Smooth muscle cell (in vitro differentiated cells): ENCODE measurements at regions not wholly inside any gene's neighbourhood (a gene's known extent, or its start where the extent isn't known, plus 50 kb on each side); places are given as distances from the start of the nearest gene placed in this dataset.

Source experiments
- DNase-seq: peaks from one replicate; lab custom pipeline; 2025; ENCODE audit not compliant: unreplicated experiment; lab: John Stamatoyannopoulos, UW
- H2AFZ ChIP-seq: fragments of 200-600 bp; sonication (generic); 2 replicates; pipeline ENCODE4 v1.6.0; 2016; ENCODE audit warnings: antibody characterized with exemption, low read depth, mild to moderate bottlenecking
- H3F3A ChIP-seq: fragments of 200-600 bp; sonication (generic); 2 replicates; pipeline ENCODE4 v1.6.0; 2017; ENCODE audit warnings: antibody characterized with exemption, low read depth
- H3K27ac ChIP-seq: fragments of 200-600 bp; sonication (generic); 2 replicates; pipeline ENCODE4 v1.5.1; 2016; ENCODE audit warnings: low read depth, mild to moderate bottlenecking
- H3K27me3 ChIP-seq: fragments of 200-600 bp; sonication (generic); 2 replicates; pipeline ENCODE4 v1.6.1; 2016; ENCODE audit warnings: low read depth, mild to moderate bottlenecking
- H3K36me3 ChIP-seq: fragments of 200-600 bp; sonication (generic); 2 replicates; pipeline ENCODE4 v1.5.1; 2016; ENCODE audit warnings: low read depth
- H3K4me1 ChIP-seq: fragments of 200-600 bp; sonication (generic); 2 replicates; pipeline ENCODE4 v1.5.1; 2016; ENCODE audit warnings: low read depth
- H3K4me2 ChIP-seq: fragments of 200-600 bp; sonication (generic); 2 replicates; pipeline ENCODE4 v1.6.0; 2016; ENCODE audit warnings: mild to moderate bottlenecking
- H3K4me3 ChIP-seq: fragments of 200-600 bp; sonication (generic); 2 replicates; pipeline ENCODE4 v1.5.1; 2016; ENCODE audit warnings: mild to moderate bottlenecking
- H3K79me2 ChIP-seq: fragments of 200-600 bp; sonication (generic); 2 replicates; pipeline ENCODE4 v1.6.0; 2016; ENCODE audit warnings: low read depth, mild to moderate bottlenecking
- H3K9ac ChIP-seq: fragments of 200-600 bp; sonication (generic); 2 replicates; pipeline ENCODE4 v1.6.0; 2016; ENCODE audit warnings: low read depth
- H3K9me3 ChIP-seq: fragments of 200-600 bp; sonication (generic); replicated peaks from 2 replicates; pipeline ENCODE4 v1.5.1; 2016; ENCODE audit warnings: low read depth
- H4K20me1 ChIP-seq: fragments of 200-600 bp; sonication (generic); 2 replicates; pipeline ENCODE4 v1.6.0; 2016; ENCODE audit warnings: low read depth
- WGBS: methylation state at CpG from one replicate; pipeline ENCODE4 v1.1.7; 2016; ENCODE audit warnings: low lambda C conversion rate; 5-methylcytosine and 5-hydroxymethylcytosine counted together
- TF ChIP-seq, protein P1 (sequence below): fragments of 200-600 bp; sonication (generic); IDR thresholded peaks from 2 replicates; pipeline ENCODE4 v1.5.1; 2017; ENCODE audit warnings: borderline replicate concordance, mild to moderate bottlenecking, antibody characterized with exemption; ENCODE audit not compliant: insufficient read depth, poor library complexity, severe bottlenecking

DNA sequence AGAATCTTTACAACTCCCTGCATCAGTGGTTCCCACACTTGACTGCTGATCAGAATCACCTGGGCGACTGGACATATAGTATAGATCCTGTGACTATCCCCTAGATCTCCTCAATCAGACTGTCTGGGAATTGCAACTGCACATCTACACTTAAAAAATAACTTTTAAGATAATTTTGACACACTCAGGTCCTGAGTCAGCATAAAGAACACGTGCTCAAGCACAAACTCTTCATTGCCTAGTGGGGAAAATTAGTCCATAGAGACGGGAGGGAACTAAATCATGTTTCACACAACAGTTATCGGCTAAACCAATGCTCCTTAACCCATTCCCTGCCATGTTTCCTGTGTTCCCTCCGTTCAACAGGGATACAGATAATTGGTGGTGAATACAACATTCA lies 243.5 kb upstream of the FGF13 start:
- H2AFZ ChIP-seq: no peak overlapping the region
- 59% methylated on average over 5 of the region's 5 CpGs for WGBS
- H3K9me3 ChIP-seq: peaks cover 4% of the 10 kb centered on the region
- no peak overlapping the region for H3K4me2 ChIP-seq
- no peak overlapping the region for H3K9ac ChIP-seq
- no peaks in the 10 kb centered on the region for H4K20me1 ChIP-seq
- no peak overlapping the region for H3K27ac ChIP-seq
- H3K27me3 ChIP-seq: no peaks in the 10 kb centered on the region
- DNase-seq: no peak
- H3K4me3 ChIP-seq: no peak overlapping the region
- no peaks in the 10 kb centered on the region for H3F3A ChIP-seq
- H3K79me2 ChIP-seq: no peaks in the 10 kb centered on the region
- no peaks in the 10 kb centered on the region for H3K36me3 ChIP-seq
- TF ChIP-seq, protein P1, sequence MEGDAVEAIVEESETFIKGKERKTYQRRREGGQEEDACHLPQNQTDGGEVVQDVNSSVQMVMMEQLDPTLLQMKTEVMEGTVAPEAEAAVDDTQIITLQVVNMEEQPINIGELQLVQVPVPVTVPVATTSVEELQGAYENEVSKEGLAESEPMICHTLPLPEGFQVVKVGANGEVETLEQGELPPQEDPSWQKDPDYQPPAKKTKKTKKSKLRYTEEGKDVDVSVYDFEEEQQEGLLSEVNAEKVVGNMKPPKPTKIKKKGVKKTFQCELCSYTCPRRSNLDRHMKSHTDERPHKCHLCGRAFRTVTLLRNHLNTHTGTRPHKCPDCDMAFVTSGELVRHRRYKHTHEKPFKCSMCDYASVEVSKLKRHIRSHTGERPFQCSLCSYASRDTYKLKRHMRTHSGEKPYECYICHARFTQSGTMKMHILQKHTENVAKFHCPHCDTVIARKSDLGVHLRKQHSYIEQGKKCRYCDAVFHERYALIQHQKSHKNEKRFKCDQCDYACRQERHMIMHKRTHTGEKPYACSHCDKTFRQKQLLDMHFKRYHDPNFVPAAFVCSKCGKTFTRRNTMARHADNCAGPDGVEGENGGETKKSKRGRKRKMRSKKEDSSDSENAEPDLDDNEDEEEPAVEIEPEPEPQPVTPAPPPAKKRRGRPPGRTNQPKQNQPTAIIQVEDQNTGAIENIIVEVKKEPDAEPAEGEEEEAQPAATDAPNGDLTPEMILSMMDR: no peak
- no peaks in the 10 kb centered on the region for H3K4me1 ChIP-seq

DNA sequence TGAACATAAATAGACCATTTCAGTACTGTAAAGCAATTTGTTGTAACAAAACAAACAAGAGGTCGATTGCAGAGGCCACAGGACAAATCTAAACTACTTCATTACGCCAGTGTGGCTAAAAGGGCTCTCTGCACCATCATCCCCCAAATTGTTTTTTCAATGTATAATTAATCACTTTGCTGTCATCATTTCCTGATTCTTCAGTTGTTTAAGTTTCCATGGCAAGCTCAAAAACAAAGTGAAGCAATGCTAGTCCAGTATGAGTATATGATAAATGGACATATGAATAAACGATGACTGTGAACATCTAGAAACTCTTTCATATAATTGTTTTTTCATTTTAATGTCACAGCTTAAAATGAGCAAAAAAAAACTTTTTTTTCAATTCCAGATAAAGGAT lies 235.4 kb upstream of the FGF13 start:
- H3K27ac ChIP-seq: no peak overlapping the region
- H3K4me2 ChIP-seq: no peak overlapping the region
- WGBS: 63% methylated on average over 3 of the region's 3 CpGs

DNA sequence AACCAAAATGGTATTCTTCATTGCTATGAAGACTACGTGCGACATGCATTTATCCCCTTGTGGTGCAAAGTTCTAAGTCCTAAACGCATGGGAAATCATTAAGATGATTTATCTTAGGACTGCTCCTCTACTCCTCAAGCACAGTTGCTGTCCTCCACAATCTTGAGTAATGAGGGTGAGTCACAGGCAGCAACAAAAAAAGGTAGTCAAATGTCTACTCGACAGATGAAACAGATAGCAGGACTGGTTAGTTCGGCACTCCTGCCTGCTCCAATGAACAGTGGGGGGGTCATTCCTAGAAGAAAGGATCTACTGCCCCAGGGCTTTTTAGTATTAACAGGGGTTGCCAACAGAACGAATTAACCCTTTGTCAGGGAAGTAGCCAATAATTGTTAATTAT lies 233.7 kb upstream of the FGF13 start:
- 60% methylated on average over 6 of the region's 6 CpGs for WGBS
- TF ChIP-seq, protein P1: no peak
- no peak for DNase-seq

More for the DNA sequence above, 235.4 kb upstream of the FGF13 start:
- Histone ChIP-seq H3K27me3 (no peaks in the 10 kb centered on the region), H3K9me3 (no peaks in the 10 kb centered on the region), H3F3A (no peaks in the 10 kb centered on the region), H3K4me3 (no peak overlapping the region), H3K79me2 (no peaks in the 10 kb centered on the region), H2AFZ (no peak overlapping the region), H4K20me1 (no peaks in the 10 kb centered on the region), H3K9ac (no peak overlapping the region), H3K36me3 (no peaks in the 10 kb centered on the region), H3K4me1 (no peaks in the 10 kb centered on the region)
- TF ChIP-seq, protein P1: no peak
- no peak for DNase-seq

DNA sequence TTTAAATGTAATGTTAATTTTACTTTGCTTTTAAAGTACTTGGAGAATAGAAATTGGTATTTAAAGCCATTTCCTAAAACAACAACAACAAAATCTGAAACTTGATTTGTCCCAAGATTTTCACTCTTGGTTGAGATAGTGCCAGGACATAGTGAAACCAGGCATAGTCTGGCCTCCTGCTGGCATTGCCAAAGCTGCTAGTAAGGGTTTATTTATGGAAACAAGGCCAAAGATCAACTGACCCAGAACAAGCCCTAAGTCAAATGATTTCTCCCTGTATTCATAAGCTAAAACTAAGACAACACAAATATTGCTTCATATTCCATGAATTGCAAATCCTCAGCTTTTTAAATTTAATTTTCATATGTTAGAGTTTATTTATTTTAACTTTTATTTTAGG lies 227.5 kb upstream of the FGF13 start:
- no peaks in the 10 kb centered on the region for H3K36me3 ChIP-seq
- no peak overlapping the region for H2AFZ ChIP-seq
- H4K20me1 ChIP-seq: no peaks in the 10 kb centered on the region
- TF ChIP-seq, protein P1: no peak
- H3K79me2 ChIP-seq: no peaks in the 10 kb centered on the region
- no peak overlapping the region for H3K9ac ChIP-seq
- H3F3A ChIP-seq: no peaks in the 10 kb centered on the region
- H3K27me3 ChIP-seq: no peaks in the 10 kb centered on the region
- no peak overlapping the region for H3K27ac ChIP-seq
- H3K4me2 ChIP-seq: no peak overlapping the region
- H3K4me1 ChIP-seq: no peaks in the 10 kb centered on the region
- no peak overlapping the region for H3K4me3 ChIP-seq
- H3K9me3 ChIP-seq: no peaks in the 10 kb centered on the region
- DNase-seq: no peak

More for the DNA sequence above, 233.7 kb upstream of the FGF13 start:
- H3K9ac ChIP-seq: no peak overlapping the region
- H3K27ac ChIP-seq: no peak overlapping the region
- H2AFZ ChIP-seq: no peak overlapping the region
- no peaks in the 10 kb centered on the region for H3K9me3 ChIP-seq
- H3K36me3 ChIP-seq: no peaks in the 10 kb centered on the region
- H4K20me1 ChIP-seq: no peaks in the 10 kb centered on the region
- H3K4me2 ChIP-seq: no peak overlapping the region
- no peaks in the 10 kb centered on the region for H3F3A ChIP-seq
- H3K79me2 ChIP-seq: no peaks in the 10 kb centered on the region
- no peaks in the 10 kb centered on the region for H3K4me1 ChIP-seq
- H3K4me3 ChIP-seq: no peak overlapping the region
- H3K27me3 ChIP-seq: no peaks in the 10 kb centered on the region
